SK-N-SH treated with all-trans-retinoic acid at 6 μM for 48 hours (cell line): ENCODE measurements at regions not wholly inside any gene's neighbourhood (a gene's known extent, or its start where the extent isn't known, plus 50 kb on each side); places are given as distances from the start of the nearest gene placed in this dataset.
A peak's percentile ranks its signal among the peaks of the same experiment; 100 is the strongest.

Source experiments
- ATAC-seq: fragments of 200-7000 bp; cut with Tn5 transposase; 3 replicates; pipeline ENCODE4 v1.9.1; 2020; ENCODE audit warnings: mild to moderate bottlenecking, moderate library complexity
- ARNTL ChIP-seq: fragments of 450-650 bp; formaldehyde crosslinking; IDR thresholded peaks from 2 replicates; pipeline ENCODE4 v1.5.0; 2020; ENCODE audit warnings: low read depth, mild to moderate bottlenecking, moderate library complexity, borderline replicate concordance
- BACH2 ChIP-seq: fragments of 250-450 bp; sonication (Bioruptor Pico); IDR thresholded peaks from 2 replicates; pipeline ENCODE4 v1.9.0; 2021; ENCODE audit warnings: mild to moderate bottlenecking, borderline replicate concordance
- CSDC2 ChIP-seq: fragments of 250-450 bp; sonication (Bioruptor Pico); IDR thresholded peaks from 2 replicates; pipeline ENCODE4 v1.5.0; 2020; ENCODE audit warnings: mild to moderate bottlenecking, moderate library complexity
- ESRRG ChIP-seq: fragments of 250-450 bp; sonication (Bioruptor Pico); IDR thresholded peaks from 2 replicates; pipeline ENCODE4 v1.6.1; 2021; ENCODE audit warnings: mild to moderate bottlenecking
- OSR1 ChIP-seq: fragments of 250-450 bp; sonication (Bioruptor Pico); IDR thresholded peaks from 2 replicates; pipeline ENCODE4 v1.8.0; 2022; ENCODE audit warnings: moderate library complexity, mild to moderate bottlenecking, inconsistent platforms
- PPARA ChIP-seq: fragments of 250-450 bp; sonication (Bioruptor Pico); IDR thresholded peaks from 2 replicates; pipeline ENCODE4 v1.5.0; 2020; ENCODE audit warnings: mild to moderate bottlenecking, borderline replicate concordance
- RARB ChIP-seq: fragments of 250-450 bp; sonication (Bioruptor Pico); IDR thresholded peaks from 2 replicates; pipeline ENCODE4 v1.8.0; 2021; ENCODE audit warnings: mild to moderate bottlenecking, moderate library complexity
- SNAI2 ChIP-seq: fragments of 250-450 bp; sonication (Bioruptor Pico); IDR thresholded peaks from 2 replicates; pipeline ENCODE4 v1.5.0; 2020; ENCODE audit warnings: mild to moderate bottlenecking, moderate library complexity
- TOX ChIP-seq: fragments of 250-450 bp; sonication (Bioruptor Pico); IDR thresholded peaks from 2 replicates; pipeline ENCODE4 v1.8.0; 2021; ENCODE audit warnings: mild to moderate bottlenecking, moderate library complexity, borderline replicate concordance
- ZC3H10 ChIP-seq: fragments of 250-450 bp; sonication (Bioruptor Pico); IDR thresholded peaks from 2 replicates; pipeline ENCODE4 v1.5.1; 2021; ENCODE audit warnings: mild to moderate bottlenecking, moderate library complexity
- ZNF70 ChIP-seq: fragments of 450-650 bp; formaldehyde crosslinking; IDR thresholded peaks from 2 replicates; pipeline ENCODE4 v1.5.0; 2020; ENCODE audit warnings: mild to moderate bottlenecking, moderate library complexity
- ZNF8 ChIP-seq: fragments of 450-650 bp; formaldehyde crosslinking; IDR thresholded peaks from 2 replicates; pipeline ENCODE4 v1.5.0; 2020; ENCODE audit warnings: mild to moderate bottlenecking, moderate library complexity
- TF ChIP-seq, protein P1 (sequence below): fragments of 250-450 bp; sonication (Bioruptor Pico); IDR thresholded peaks from 2 replicates; pipeline ENCODE4 v1.5.1; 2020; ENCODE audit warnings: low read depth, mild to moderate bottlenecking, moderate library complexity
- TF ChIP-seq, protein P2 (sequence below): fragments of 250-450 bp; sonication (Bioruptor Pico); IDR thresholded peaks from 2 replicates; pipeline ENCODE4 v1.5.0; 2020; ENCODE audit warnings: mild to moderate bottlenecking, moderate library complexity
- TF ChIP-seq, protein P3 (sequence below): fragments of 250-450 bp; sonication (Bioruptor Pico); IDR thresholded peaks from 2 replicates; pipeline ENCODE4 v1.8.0; 2021; ENCODE audit warnings: low read depth, mild to moderate bottlenecking, moderate library complexity, borderline replicate concordance
- TF ChIP-seq, protein P4 (sequence below): fragments of 250-450 bp; sonication (Bioruptor Pico); IDR thresholded peaks from 2 replicates; pipeline ENCODE4 v1.8.0; 2020; ENCODE audit warnings: mild to moderate bottlenecking, moderate library complexity, borderline replicate concordance
- TF ChIP-seq, protein P5 (sequence below): fragments of 250-450 bp; sonication (Bioruptor Pico); IDR thresholded peaks from 2 replicates; pipeline ENCODE4 v1.5.1; 2021; ENCODE audit warnings: mild to moderate bottlenecking, moderate library complexity

DNA sequence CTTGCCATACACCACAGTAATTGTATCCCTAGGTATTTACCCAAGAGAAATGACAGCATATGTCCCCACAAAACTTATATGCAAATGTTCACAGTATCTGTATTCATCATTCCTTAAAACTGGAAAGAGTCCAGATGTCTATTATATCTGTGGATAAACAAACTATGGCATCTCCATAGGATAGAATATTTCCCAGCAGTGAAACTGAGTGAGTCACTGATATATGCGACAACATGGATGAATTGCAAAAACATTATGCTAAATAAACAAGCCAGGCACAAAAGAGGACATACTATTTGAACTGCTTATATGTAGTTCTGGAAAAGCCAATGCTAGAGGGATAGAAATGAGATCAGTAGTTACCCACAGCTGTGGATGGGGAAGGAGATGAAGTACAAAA is 359.4 kb upstream of the DSEL start:
- TF ChIP-seq, protein P1, sequence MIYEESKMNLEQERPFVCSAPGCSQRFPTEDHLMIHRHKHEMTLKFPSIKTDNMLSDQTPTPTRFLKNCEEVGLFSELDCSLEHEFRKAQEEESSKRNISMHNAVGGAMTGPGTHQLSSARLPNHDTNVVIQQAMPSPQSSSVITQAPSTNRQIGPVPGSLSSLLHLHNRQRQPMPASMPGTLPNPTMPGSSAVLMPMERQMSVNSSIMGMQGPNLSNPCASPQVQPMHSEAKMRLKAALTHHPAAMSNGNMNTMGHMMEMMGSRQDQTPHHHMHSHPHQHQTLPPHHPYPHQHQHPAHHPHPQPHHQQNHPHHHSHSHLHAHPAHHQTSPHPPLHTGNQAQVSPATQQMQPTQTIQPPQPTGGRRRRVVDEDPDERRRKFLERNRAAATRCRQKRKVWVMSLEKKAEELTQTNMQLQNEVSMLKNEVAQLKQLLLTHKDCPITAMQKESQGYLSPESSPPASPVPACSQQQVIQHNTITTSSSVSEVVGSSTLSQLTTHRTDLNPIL: no peak
- TF ChIP-seq PPARA (CRISPR knock-in tag) (no peak), TOX (CRISPR knock-in tag) (no peak), ZNF70 (CRISPR knock-in tag) (no peak), SNAI2 (CRISPR knock-in tag) (no peak), BACH2 (CRISPR knock-in tag) (no peak), ARNTL (CRISPR knock-in tag) (no peak), CSDC2 (CRISPR knock-in tag) (no peak)
- TF ChIP-seq, protein P2, sequence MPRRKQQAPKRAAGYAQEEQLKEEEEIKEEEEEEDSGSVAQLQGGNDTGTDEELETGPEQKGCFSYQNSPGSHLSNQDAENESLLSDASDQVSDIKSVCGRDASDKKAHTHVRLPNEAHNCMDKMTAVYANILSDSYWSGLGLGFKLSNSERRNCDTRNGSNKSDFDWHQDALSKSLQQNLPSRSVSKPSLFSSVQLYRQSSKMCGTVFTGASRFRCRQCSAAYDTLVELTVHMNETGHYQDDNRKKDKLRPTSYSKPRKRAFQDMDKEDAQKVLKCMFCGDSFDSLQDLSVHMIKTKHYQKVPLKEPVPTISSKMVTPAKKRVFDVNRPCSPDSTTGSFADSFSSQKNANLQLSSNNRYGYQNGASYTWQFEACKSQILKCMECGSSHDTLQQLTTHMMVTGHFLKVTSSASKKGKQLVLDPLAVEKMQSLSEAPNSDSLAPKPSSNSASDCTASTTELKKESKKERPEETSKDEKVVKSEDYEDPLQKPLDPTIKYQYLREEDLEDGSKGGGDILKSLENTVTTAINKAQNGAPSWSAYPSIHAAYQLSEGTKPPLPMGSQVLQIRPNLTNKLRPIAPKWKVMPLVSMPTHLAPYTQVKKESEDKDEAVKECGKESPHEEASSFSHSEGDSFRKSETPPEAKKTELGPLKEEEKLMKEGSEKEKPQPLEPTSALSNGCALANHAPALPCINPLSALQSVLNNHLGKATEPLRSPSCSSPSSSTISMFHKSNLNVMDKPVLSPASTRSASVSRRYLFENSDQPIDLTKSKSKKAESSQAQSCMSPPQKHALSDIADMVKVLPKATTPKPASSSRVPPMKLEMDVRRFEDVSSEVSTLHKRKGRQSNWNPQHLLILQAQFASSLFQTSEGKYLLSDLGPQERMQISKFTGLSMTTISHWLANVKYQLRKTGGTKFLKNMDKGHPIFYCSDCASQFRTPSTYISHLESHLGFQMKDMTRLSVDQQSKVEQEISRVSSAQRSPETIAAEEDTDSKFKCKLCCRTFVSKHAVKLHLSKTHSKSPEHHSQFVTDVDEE (CRISPR knock-in tag): no peak
- TF ChIP-seq, protein P3, sequence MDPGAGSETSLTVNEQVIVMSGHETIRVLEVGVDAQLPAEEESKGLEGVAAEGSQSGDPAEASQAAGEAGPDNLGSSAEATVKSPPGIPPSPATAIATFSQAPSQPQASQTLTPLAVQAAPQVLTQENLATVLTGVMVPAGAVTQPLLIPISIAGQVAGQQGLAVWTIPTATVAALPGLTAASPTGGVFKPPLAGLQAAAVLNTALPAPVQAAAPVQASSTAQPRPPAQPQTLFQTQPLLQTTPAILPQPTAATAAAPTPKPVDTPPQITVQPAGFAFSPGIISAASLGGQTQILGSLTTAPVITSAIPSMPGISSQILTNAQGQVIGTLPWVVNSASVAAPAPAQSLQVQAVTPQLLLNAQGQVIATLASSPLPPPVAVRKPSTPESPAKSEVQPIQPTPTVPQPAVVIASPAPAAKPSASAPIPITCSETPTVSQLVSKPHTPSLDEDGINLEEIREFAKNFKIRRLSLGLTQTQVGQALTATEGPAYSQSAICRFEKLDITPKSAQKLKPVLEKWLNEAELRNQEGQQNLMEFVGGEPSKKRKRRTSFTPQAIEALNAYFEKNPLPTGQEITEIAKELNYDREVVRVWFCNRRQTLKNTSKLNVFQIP (CRISPR knock-in tag): no peak
- no peak for ATAC-seq

DNA sequence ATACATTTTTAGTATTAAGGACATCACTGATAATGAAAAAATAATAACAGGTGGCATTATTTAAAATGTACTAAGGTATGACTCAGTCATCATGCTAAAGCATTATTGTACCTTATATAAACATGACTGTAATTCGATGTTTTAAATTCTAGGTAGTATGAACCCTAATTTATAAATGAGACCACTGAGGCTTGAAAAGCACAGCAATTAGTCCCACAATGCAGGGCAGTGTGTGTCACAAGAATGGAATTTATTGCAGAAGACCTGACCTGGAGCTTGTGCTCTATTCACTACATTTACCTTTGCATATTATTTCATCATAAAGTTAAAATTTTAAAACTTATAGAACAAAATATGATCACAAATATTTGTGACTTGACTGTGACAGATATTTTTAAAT is 358.5 kb upstream of the DSEL start:
- ATAC-seq: no peak
- TF ChIP-seq BACH2 (CRISPR knock-in tag) (no peak), OSR1 (CRISPR knock-in tag) (no peak), ZNF8 (no peak), CSDC2 (CRISPR knock-in tag) (no peak)

DNA sequence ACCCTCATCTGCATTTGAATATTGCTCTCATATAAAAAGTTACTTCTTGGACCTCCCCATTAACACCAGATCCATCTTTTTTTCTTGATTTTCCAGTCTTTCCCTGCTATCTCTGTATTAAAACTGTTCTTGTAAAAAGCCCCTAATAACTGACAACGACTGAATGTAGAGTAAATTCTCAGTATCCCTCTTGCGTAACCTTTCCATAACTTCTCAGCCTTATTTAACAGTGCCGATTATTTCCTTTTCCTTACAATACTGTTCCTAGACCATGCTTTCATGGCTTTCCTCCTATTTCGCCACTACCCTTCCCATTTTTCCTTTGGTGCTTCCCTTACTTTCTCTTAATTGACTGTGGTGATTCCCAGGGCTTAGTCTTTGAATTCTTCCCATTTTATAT is 348.9 kb upstream of the DSEL start:
- no peak for TF ChIP-seq OSR1 (CRISPR knock-in tag)
- TF ChIP-seq ZNF8: no peak
- no peak for TF ChIP-seq ZC3H10 (CRISPR knock-in tag)
- TF ChIP-seq, protein P4, sequence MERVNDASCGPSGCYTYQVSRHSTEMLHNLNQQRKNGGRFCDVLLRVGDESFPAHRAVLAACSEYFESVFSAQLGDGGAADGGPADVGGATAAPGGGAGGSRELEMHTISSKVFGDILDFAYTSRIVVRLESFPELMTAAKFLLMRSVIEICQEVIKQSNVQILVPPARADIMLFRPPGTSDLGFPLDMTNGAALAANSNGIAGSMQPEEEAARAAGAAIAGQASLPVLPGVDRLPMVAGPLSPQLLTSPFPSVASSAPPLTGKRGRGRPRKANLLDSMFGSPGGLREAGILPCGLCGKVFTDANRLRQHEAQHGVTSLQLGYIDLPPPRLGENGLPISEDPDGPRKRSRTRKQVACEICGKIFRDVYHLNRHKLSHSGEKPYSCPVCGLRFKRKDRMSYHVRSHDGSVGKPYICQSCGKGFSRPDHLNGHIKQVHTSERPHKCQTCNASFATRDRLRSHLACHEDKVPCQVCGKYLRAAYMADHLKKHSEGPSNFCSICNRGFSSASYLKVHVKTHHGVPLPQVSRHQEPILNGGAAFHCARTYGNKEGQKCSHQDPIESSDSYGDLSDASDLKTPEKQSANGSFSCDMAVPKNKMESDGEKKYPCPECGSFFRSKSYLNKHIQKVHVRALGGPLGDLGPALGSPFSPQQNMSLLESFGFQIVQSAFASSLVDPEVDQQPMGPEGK: no peak
- no peak for TF ChIP-seq PPARA (CRISPR knock-in tag)
- no peak for ATAC-seq

DNA sequence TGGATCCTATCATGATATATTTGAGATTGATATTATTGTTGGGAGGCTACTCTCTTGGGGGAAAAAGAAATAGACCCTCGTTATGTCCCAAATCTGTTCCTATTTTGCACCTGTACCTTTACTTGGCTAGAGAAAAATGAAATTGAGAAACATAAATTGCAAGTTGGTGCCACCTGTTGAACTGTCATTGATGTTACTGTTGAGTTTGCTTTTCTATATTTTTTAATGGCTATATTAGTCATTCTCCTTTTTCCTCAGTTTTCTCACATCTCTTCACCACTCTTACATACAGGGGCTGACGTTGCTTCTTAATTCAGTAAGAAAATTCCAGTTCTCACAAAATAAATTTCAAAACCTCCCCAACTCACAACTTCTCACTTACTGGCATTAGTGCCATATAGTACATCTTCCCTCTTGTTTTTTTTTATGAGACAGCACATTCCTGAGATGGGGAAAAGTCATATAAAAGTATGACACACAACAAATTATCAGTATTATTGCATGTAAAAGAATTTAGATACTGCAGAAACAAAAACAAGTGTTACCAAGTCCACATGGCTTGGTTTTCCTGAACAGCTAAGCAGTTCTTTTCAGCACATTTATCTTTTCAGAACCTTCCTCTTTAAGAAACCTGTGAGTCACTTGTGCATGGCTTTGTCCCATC is 348.3 kb upstream of the DSEL start:
- peak; percentile 34; the same call in 1 of the 3 replicates for ATAC-seq
- TF ChIP-seq ZC3H10 (CRISPR knock-in tag) (no peak), SNAI2 (CRISPR knock-in tag) (no peak), RARB (no peak), BACH2 (CRISPR knock-in tag) (no peak), TOX (CRISPR knock-in tag) (no peak), ESRRG (CRISPR knock-in tag) (no peak), ZNF70 (CRISPR knock-in tag) (no peak), ZNF8 (no peak)
- TF ChIP-seq, protein P5, sequence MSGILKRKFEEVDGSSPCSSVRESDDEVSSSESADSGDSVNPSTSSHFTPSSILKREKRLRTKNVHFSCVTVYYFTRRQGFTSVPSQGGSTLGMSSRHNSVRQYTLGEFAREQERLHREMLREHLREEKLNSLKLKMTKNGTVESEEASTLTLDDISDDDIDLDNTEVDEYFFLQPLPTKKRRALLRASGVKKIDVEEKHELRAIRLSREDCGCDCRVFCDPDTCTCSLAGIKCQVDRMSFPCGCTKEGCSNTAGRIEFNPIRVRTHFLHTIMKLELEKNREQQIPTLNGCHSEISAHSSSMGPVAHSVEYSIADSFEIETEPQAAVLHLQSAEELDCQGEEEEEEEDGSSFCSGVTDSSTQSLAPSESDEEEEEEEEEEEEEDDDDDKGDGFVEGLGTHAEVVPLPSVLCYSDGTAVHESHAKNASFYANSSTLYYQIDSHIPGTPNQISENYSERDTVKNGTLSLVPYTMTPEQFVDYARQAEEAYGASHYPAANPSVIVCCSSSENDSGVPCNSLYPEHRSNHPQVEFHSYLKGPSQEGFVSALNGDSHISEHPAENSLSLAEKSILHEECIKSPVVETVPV (CRISPR knock-in tag): no peak
- TF ChIP-seq, protein P1: no peak
